Muscle of arm (tissue), 1 donor: ENCODE measurements at regions not wholly inside any gene's neighbourhood (a gene's known extent, or its start where the extent isn't known, plus 50 kb on each side); places are given as distances from the start of the nearest gene placed in this dataset.
"Not testable (repeated sequence)": the region's sequence is repeated elsewhere in the genome, so short reads cannot be mapped to it uniquely, and the experiment has no call there.

Experiments used
- DNase-seq: peaks from one replicate; pipeline ENCODE4 v3.0.0-alpha.2; 2013

DNA sequence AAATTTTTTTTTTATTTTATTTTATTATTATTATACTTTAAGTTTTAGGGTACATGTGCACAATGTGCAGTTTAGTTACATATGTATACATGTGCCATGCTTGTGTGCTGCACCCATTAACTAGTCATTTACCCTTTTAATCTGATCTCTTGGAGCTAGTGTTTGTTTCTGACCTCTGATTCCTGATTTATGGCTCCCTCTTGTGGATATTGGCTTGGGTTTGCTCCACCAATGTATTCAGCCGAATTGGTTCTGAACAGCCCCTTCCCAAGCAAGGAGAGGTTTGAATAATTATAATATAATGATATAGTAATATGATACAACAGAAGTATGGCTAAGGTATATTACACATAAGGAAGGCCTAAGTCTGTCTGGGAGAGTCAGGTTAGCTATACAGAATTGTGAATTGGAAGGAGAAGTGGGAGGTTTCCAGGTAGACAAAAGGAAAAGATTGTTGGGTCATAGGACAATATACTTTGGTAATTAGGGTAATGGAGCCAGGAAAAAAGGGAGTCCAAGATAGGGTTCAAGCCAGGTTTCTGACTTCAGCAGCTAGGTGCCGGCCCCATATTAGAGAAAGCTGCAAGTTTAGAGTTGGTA, 53.1 kb upstream of the HMCN1 start:
- no peak for DNase-seq

GRCh38 chr1:185680453-185680852, 53.7 kb upstream of the HMCN1 start:
- no peak for DNase-seq

GRCh38 chr1:185679220-185679619, 55.0 kb upstream of the HMCN1 start:
- no peak for DNase-seq

GRCh38 chr1:185676969-185677368, 57.2 kb upstream of the HMCN1 start:
- DNase-seq: no peak

- DNase-seq: no peak
Observed at GRCh38 chr1:185674201-185674600, 60.0 kb upstream of the HMCN1 start.

GRCh38 chr1:185672719-185673360, 61.4 kb upstream of the HMCN1 start:
- DNase-seq: no peak

GRCh38 chr1:185670187-185670627, 64.0 kb upstream of the HMCN1 start:
- DNase-seq: no peak

DNA sequence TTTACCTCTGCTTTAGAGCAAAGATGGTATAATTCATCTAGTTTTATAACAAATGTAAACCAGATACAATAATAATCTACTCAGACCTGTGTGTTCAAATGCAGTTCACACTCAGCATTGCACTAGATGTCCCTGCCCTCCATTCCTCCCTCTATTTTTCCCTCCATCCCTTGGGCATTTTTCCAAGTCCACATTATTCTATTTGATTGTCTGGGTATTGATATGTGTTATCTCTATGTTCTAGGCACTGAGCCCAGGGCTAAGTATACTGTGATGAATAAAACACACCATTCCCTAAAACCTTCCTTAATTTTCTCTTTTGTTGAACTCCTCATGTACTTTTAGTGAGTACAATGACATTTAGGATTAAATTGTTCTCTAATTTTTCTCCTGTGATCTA, 66.2 kb upstream of the HMCN1 start:
- no peak for DNase-seq

GRCh38 chr1:185666582-185666981, 67.6 kb upstream of the HMCN1 start:
- no peak for DNase-seq

- DNase-seq: no peak
Observed at GRCh38 chr1:185663771-185664296, 70.4 kb upstream of the HMCN1 start.

DNA sequence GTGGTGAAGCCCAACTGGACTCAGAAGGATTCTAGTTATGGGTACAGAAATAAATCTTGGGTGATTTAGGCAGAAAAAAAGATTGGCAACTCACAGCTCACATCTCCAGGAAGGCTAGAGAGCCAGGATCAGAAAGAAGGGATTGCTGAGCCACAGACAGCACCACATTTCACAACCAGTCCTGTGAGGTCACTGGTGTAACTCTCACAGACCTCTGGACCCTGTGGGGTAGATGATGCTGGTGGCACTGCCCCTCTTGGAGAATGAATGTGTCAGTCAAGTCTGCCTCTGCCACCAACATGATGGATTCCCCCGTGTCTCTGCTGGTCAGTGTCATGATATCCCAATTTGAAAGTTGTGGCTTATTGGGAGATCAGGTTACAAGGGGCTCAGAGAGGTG, 70.9 kb upstream of the HMCN1 start:
- no peak for DNase-seq

DNA sequence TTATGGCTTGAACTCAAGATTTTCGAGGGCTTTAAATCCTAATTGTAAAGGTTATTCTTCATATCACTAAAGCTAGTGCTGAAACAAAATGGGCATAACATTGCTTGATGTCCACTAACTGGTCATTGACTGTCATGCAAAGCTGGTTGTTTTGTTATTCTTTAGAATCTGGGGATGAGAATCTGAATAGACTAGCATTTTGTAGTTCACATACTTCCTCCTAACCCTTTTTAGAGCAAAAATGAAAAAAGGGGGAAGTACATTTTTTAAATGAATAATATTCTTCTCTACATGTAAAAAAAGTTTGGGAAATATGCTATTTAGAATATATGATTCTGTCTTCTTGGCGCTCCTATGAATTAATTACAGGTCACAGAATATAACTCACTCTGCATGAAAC, 72.2 kb upstream of the HMCN1 start:
- DNase-seq: no peak

DNA sequence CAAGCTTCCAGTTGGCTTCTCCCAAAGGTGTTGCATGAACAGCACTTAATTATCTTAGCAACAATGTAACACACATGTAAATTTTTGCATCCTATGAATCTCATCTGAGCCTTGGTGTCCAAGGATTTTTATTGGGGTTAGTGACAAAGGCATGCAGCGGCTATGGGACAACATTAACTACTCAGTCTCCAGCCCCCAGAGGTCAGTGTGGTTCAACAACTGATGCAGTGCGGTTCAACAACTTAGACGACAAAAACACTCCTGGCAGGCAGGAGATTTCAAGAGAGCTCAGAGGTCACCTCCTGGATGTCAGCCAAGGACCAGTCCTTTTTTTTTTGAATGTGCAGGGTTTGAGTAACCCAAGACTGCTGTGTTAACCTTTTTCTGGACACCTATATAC, 77.5 kb upstream of the HMCN1 start:
- no peak for DNase-seq

- no peak for DNase-seq
Observed at GRCh38 chr1:185654952-185655314, 79.3 kb upstream of the HMCN1 start.

DNA sequence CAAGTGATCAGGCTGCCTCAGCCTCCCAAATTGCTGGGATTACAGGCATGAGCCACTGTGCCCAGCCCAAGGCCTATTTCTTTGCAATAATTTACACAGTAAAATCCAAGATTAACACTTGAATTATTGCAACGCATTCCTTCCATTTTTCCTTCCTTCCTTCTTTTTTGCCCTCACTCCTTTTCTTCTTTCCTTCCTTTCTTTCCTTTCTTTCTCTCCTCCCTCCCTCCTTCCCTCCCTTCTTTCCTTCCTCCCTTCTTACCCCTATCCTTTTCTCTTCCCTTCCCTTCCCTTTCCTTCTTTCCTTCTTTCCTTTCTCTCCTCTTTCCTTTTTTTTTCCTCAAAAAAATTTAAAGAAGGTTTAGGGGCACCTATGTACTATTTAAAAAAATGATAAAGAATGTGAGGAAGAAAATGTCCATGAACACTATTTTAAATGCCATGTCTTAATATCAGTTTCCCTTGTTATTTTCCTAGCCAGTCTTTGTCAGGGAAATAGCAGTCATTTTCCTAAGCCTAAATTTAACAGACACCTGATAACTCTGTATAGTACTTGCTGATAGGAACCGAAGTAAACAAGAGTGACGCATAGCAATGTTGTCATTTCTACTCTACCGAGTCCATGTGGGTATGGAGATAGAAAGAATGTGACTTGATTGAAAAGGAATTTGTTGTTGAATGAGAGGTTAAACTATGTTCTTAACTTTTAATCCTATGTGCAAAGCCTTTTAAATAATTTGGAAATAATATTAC, 79.8 kb upstream of the HMCN1 start:
- no peak for DNase-seq

DNA sequence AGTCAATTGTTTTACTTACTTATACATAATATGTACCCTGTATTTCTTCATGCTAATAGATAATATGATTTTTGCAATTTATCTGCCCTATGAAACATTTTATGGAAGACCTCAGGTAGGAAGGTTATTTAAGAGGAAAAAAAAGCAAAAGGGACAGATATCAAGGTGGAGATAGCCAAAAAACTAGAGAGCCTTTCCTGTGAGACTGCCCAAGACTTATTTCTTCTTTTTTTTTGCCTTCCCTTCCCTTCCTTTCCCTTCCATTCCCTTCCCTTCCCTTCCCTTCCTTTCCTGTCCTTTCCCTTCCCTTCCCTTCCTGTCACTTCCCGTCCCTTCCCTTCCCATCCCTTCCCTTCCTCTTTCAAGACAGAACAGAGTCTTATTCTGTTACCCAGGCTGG, 80.6 kb upstream of the HMCN1 start:
- no peak for DNase-seq

GRCh38 chr1:185652348-185652747, 81.8 kb upstream of the HMCN1 start:
- no peak for DNase-seq

DNA sequence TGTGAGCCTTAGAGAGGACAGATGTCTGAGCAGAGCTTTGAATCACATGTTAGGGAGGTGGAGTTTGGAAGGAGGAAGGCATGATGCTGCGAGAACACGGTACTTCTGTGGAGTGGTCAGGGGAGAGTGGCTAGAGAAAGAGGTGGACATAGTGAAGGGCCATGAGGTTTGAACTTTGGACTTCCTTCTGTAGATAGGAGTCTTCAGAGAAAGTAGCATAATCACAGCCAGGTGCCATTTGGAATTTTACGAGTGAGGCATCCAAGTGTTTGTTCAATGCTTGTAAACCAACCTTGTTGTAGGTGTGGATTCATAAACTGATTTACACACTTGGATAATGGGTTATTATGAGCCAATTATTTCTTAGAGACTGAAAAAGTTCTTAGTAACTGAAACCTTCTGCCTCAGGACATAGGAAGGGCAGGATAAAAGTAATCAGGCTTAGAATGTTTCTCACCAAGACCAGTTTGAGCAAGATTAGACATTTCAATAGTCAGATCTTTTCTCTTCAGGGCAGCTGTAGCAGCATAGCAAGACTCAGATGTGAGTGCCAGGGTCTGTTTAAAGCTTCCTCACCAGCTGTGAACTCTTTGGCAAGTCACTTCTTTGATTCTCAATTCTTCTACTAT, 83.5 kb upstream of the HMCN1 start:
- DNase-seq: no peak

DNA sequence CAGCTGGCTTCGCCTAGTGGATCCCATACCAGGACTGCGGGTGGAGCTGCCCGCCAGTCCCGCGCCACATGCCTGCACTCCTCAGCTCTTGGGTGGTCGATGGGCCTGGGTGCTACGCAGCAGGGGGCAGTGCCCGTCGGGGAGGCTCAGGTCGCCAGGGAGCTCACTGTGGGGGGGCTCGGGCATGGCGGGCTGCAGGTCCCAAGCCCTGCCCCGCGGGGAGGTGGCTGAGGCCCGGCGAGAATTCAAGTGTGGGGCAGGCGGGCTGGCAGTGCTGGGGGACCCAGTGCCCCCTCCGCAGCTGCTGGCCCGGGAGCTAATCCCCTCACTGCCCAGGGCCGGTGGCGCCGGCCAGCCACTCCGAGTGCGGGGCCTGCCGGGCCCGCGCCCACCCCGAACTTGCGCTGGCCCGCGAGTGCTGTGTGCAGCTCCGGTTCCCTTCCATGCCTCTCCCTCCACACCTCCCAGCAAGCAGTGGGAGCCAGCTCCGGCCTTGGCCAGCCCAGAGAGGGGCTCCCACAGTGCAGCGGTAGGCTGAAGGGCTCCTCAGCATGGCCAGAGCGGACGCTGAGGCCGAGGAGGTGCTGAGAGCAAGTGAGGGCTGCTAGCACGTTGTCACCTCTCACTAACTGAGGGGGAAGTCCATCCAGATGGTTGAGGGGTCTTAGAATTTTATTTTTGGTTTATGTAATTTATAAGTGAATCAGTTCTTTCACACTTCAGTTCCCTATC, 85.2 kb upstream of the HMCN1 start:
- no peak for DNase-seq

GRCh38 chr1:185647597-185648267, 86.5 kb upstream of the HMCN1 start:
- not testable (repeated sequence) for DNase-seq

GRCh38 chr1:185646202-185646683, 87.9 kb upstream of the HMCN1 start:
- DNase-seq: peak; percentile 56
